H9 (cell line): ENCODE measurements at regions not wholly inside any gene's neighbourhood (a gene's known extent, or its start where the extent isn't known, plus 50 kb on each side); places are given as distances from the start of the nearest gene placed in this dataset.

Source experiments
- DNase-seq: peaks from one replicate; pipeline ENCODE4 v3.0.0-alpha.2; 2017
- H2AFZ ChIP-seq: one replicate; pipeline ENCODE4 v1.6.1; 2013; ENCODE audit warnings: mild to moderate bottlenecking, low read length, control low read depth, moderate library complexity
- H2AK5ac ChIP-seq: 2 replicates; pipeline ENCODE4 v1.6.1; 2013; ENCODE audit warnings: low read length, control low read depth, mixed read lengths; ENCODE audit not compliant: insufficient read length
- H2BK120ac ChIP-seq: one replicate; pipeline ENCODE4 v1.6.1; 2013; ENCODE audit warnings: low read depth, mild to moderate bottlenecking, low read length, control low read depth, inconsistent platforms; ENCODE audit not compliant: poor library complexity, severe bottlenecking
- H2BK12ac ChIP-seq: 2 replicates; pipeline ENCODE4 v1.6.1; 2013; ENCODE audit warnings: low read length, control low read depth, mixed read lengths, low read depth; ENCODE audit not compliant: insufficient read length
- H2BK15ac ChIP-seq: 2 replicates; pipeline ENCODE4 v1.6.1; 2013; ENCODE audit warnings: low read depth, low read length, control low read depth
- H2BK20ac ChIP-seq: one replicate; pipeline ENCODE4 v1.6.1; 2013; ENCODE audit warnings: low read depth, mild to moderate bottlenecking, low read length, control low read depth, inconsistent platforms; ENCODE audit not compliant: poor library complexity, severe bottlenecking
- H2BK5ac ChIP-seq: 2 replicates; pipeline ENCODE4 v1.6.1; 2013; ENCODE audit warnings: low read length, control low read depth, mixed read lengths; ENCODE audit not compliant: insufficient read length
- H3K14ac ChIP-seq: 2 replicates; pipeline ENCODE4 v1.6.1; 2013; ENCODE audit warnings: low read length, control low read depth; ENCODE audit not compliant: insufficient read depth
- H3K18ac ChIP-seq: 2 replicates; pipeline ENCODE4 v1.6.1; 2013; ENCODE audit warnings: low read depth, mild to moderate bottlenecking, mixed read lengths, low read length, control low read depth; ENCODE audit not compliant: insufficient read length
- H3K23ac ChIP-seq: 2 replicates; pipeline ENCODE4 v1.6.1; 2013; ENCODE audit warnings: low read length, control low read depth, mixed read lengths, low read depth; ENCODE audit not compliant: insufficient read length
- H3K23me2 ChIP-seq: 2 replicates; pipeline ENCODE4 v1.6.1; 2013; ENCODE audit warnings: low read depth, mild to moderate bottlenecking, mixed read lengths, low read length, control low read depth; ENCODE audit not compliant: insufficient read length, poor library complexity, severe bottlenecking
- H3K27ac ChIP-seq: 2 replicates; pipeline ENCODE4 v1.5.1; 2013; ENCODE audit warnings: low read length, control low read depth, mixed read lengths, low read depth; ENCODE audit not compliant: insufficient read length
- H3K27me3 ChIP-seq: 2 replicates; pipeline ENCODE4 v1.6.1; 2013; ENCODE audit warnings: low read length, control low read depth, inconsistent platforms; ENCODE audit not compliant: insufficient read depth
- H3K4ac ChIP-seq: 2 replicates; pipeline ENCODE4 v1.6.1; 2013; ENCODE audit warnings: low read depth, mild to moderate bottlenecking, control low read depth, inconsistent platforms, low read length, moderate library complexity
- H3K4me1 ChIP-seq: 2 replicates; pipeline ENCODE4 v1.6.1; 2013; ENCODE audit warnings: low read length, control low read depth, inconsistent platforms; ENCODE audit not compliant: insufficient read depth
- H3K4me2 ChIP-seq: 2 replicates; pipeline ENCODE4 v1.6.1; 2013; ENCODE audit warnings: low read length, control low read depth, mixed read lengths; ENCODE audit not compliant: insufficient read length, insufficient read depth
- H3K56ac ChIP-seq: 2 replicates; pipeline ENCODE4 v1.6.1; 2013; ENCODE audit warnings: low read depth, mild to moderate bottlenecking, mixed read lengths, low read length, control low read depth; ENCODE audit not compliant: insufficient read length
- H3K79me1 ChIP-seq: 2 replicates; pipeline ENCODE4 v1.6.1; 2013; ENCODE audit warnings: low read depth, mild to moderate bottlenecking, moderate library complexity, low read length, control low read depth, inconsistent platforms; ENCODE audit not compliant: insufficient read depth, poor library complexity, severe bottlenecking
- H3K79me2 ChIP-seq: 2 replicates; pipeline ENCODE4 v1.6.1; 2013; ENCODE audit warnings: low read length, control low read depth, inconsistent platforms; ENCODE audit not compliant: insufficient read depth
- H3K9ac ChIP-seq: 2 replicates; pipeline ENCODE4 v1.6.1; 2013; ENCODE audit warnings: low read length, control low read depth, mixed read lengths; ENCODE audit not compliant: insufficient read length; ENCODE audit errors: extremely low read depth
- H3K9me3 ChIP-seq: one replicate; pipeline ENCODE4 v1.6.1; 2013; ENCODE audit warnings: low read depth, low read length, inconsistent platforms; ENCODE audit not compliant: control insufficient read depth
- H3T11ph ChIP-seq: one replicate; pipeline ENCODE4 v1.6.1; 2013; ENCODE audit warnings: mild to moderate bottlenecking, low read length, control low read depth, inconsistent platforms
- H4K20me1 ChIP-seq: one replicate; pipeline ENCODE4 v1.6.1; 2013; ENCODE audit not compliant: control insufficient read depth, insufficient read length, insufficient read depth
- H4K5ac ChIP-seq: 2 replicates; pipeline ENCODE4 v1.6.1; 2013; ENCODE audit warnings: low read depth, mild to moderate bottlenecking, mixed read lengths, low read length, control low read depth; ENCODE audit not compliant: insufficient read length
- H4K8ac ChIP-seq: replicated peaks from 2 replicates; pipeline ENCODE4 v1.6.1; 2013; ENCODE audit warnings: low read length, control low read depth, mixed read lengths, low read depth; ENCODE audit not compliant: insufficient read length
- H4K91ac ChIP-seq: 2 replicates; pipeline ENCODE4 v1.6.1; 2013; ENCODE audit warnings: low read depth, mild to moderate bottlenecking, moderate library complexity, mixed read lengths, low read length, control low read depth; ENCODE audit not compliant: insufficient read length
- H3K27ac Mint-ChIP-seq, 3 experiments: 2 replicates in 2 of 3; 3 replicates in 1 of 3; pipeline ENCODE4 v1.8.0; 2020 to 2021; ENCODE audit warnings: mixed read lengths in 3 of 3, mild to moderate bottlenecking in 1 of 3, moderate library complexity in 1 of 3
- H3K27me3 Mint-ChIP-seq: 2 replicates; pipeline ENCODE4 v1.8.0; 2021; ENCODE audit warnings: low read depth, mild to moderate bottlenecking, moderate library complexity, mixed read lengths
- H3K36me3 Mint-ChIP-seq, 3 experiments: 2 replicates in 2 of 3; 3 replicates in 1 of 3; pipeline ENCODE4 v1.8.0; 2020 to 2021; ENCODE audit warnings: low read depth in 3 of 3, mixed read lengths in 3 of 3; ENCODE audit not compliant: insufficient read depth in 1 of 3
- H3K4me1 Mint-ChIP-seq, 2 experiments: 2 replicates each; pipeline ENCODE4 v1.8.0; 2020; ENCODE audit warnings: mixed read lengths in 2 of 2
- H3K4me3 Mint-ChIP-seq, 2 experiments: 2 replicates in 1 of 2; 3 replicates in 1 of 2; pipeline ENCODE4 v1.8.0; 2020 to 2021; ENCODE audit warnings: mild to moderate bottlenecking in 2 of 2, mixed read lengths in 2 of 2, moderate library complexity in 1 of 2
- H3K9me3 Mint-ChIP-seq, 2 experiments: 2 replicates in 1 of 2; 3 replicates in 1 of 2; pipeline ENCODE4 v1.8.0; 2020; ENCODE audit warnings: mild to moderate bottlenecking in 2 of 2, mixed read lengths in 2 of 2, moderate library complexity in 1 of 2
- CTCF ChIP-seq: fragments of 200-600 bp; sonication (generic); conservative IDR thresholded peaks from 3 replicates; pipeline ENCODE4 v1.8.0; 2021; ENCODE audit warnings: antibody characterized with exemption, mild to moderate bottlenecking
- WGBS: extraction: QIAGEN DNeasy Blood & Tissue Kit; methylation state at CpG from one replicate; pipeline ENCODE4 v1.1.7; 2013; ENCODE audit warnings: missing lambda C conversion rate, low lambda C conversion rate, mixed read lengths; ENCODE audit not compliant: insufficient read length; ENCODE audit errors: extremely low coverage; 5-methylcytosine and 5-hydroxymethylcytosine counted together

DNA sequence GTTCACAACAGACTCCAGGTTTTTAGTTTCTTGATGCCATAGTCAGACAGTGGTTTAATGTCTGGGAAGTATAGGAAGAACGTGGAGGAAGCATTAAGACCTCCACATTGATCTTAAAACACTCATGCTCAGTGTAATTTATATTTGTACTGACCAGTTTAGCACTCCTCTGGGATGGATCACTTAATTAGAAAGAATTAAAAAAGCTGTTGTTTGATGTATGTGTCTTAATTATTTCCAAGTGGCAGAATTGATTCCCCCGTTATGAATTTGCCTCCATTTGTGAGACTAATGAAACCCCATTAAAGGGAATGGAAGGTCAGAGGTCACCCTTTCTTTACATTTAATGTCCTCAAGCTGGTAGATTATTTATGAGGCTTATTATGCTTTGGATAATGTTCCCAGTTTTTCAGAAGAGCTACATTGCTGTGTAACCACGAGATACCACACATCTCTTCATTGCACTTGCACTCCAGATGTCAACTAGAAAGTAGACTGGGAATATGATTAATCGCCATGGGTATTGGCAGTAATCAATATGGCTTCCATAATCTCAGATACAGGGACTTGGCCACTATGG lies 270.0 kb upstream of the JAG1 start:
- Histone ChIP-seq H2BK5ac (no peak overlapping the region), H3K9ac (no peak overlapping the region), H3K4me1 (no peaks in the 10 kb centered on the region), H2BK20ac (no peak overlapping the region), H2BK12ac (no peak overlapping the region), H3K18ac (no peak overlapping the region), H3T11ph (no peak overlapping the region), H4K5ac (no peak overlapping the region), H3K23me2 (no peaks in the 10 kb centered on the region), H3K27me3 (no peaks in the 10 kb centered on the region), H3K23ac (no peak overlapping the region), H2AK5ac (no peak overlapping the region), H3K14ac (no peak overlapping the region), H3K27ac (no peak overlapping the region), H3K4ac (no peak overlapping the region), H4K8ac (no peak overlapping the region), H3K79me1 (no peaks in the 10 kb centered on the region), H2AFZ (no peak overlapping the region), H4K20me1 (no peaks in the 10 kb centered on the region), H3K56ac (no peak overlapping the region), H4K91ac (no peak overlapping the region), H3K4me2 (no peak overlapping the region), H2BK15ac (no peak overlapping the region), H2BK120ac (no peak overlapping the region), H3K79me2 (no peaks in the 10 kb centered on the region), H3K9me3 (no peaks in the 10 kb centered on the region)
- no peaks in the 10 kb centered on the region for H3K4me1 Mint-ChIP-seq
- no peaks in the 10 kb centered on the region for H3K9me3 Mint-ChIP-seq
- no peak overlapping the region for H3K4me3 Mint-ChIP-seq
- DNase-seq, result no peak
- H3K36me3 Mint-ChIP-seq, result no peaks in the 10 kb centered on the region
- no peak for TF ChIP-seq CTCF
- no CpG with 5 or more reads among the region's 4 CpGs for WGBS
- no peak overlapping the region for H3K27ac Mint-ChIP-seq
- no peaks in the 10 kb centered on the region for H3K27me3 Mint-ChIP-seq
